B cell (primary cell): ENCODE measurements at regions not wholly inside any gene's neighbourhood (a gene's known extent, or its start where the extent isn't known, plus 50 kb on each side); places are given as distances from the start of the nearest gene placed in this dataset.

Source experiments
- EZH2 ChIP-seq: IDR thresholded peaks from 2 replicates; pipeline ENCODE4 v1.6.1; 2012; ENCODE audit warnings: borderline replicate concordance, low read depth, mild to moderate bottlenecking, moderate library complexity, low read length; ENCODE audit not compliant: insufficient read depth, poor library complexity, severe bottlenecking
- TF ChIP-seq, protein P1 (sequence below): fragments of 200-600 bp; IDR thresholded peaks from one replicate; pipeline ENCODE4 v1.8.0; 2022; ENCODE audit warnings: antibody characterized with exemption, mild to moderate bottlenecking

DNA sequence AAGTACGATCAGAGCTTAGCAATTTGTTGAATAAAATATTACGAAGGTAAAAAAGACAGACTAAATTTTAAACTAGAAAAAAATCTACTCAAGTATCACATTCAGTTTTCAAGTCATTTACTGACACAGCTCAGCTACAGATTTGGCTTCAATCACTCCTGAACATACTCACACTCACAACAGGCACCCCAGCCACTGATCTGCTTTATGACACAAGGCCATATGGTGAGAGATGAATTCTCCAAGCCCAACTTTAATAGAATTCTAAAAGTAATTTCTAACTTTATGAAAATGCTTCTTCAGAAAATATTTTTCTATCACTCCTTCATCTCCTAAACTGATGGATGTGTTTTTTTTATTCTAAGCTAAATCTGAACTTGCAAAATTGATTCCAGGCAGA, 337.1 kb downstream of the HHIPL2 start:
- TF ChIP-seq, protein P1, sequence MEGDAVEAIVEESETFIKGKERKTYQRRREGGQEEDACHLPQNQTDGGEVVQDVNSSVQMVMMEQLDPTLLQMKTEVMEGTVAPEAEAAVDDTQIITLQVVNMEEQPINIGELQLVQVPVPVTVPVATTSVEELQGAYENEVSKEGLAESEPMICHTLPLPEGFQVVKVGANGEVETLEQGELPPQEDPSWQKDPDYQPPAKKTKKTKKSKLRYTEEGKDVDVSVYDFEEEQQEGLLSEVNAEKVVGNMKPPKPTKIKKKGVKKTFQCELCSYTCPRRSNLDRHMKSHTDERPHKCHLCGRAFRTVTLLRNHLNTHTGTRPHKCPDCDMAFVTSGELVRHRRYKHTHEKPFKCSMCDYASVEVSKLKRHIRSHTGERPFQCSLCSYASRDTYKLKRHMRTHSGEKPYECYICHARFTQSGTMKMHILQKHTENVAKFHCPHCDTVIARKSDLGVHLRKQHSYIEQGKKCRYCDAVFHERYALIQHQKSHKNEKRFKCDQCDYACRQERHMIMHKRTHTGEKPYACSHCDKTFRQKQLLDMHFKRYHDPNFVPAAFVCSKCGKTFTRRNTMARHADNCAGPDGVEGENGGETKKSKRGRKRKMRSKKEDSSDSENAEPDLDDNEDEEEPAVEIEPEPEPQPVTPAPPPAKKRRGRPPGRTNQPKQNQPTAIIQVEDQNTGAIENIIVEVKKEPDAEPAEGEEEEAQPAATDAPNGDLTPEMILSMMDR = no peak
- no peak for TF ChIP-seq EZH2
